K562 (cell line): ENCODE measurements at regions not wholly inside any gene's neighbourhood (a gene's known extent, or its start where the extent isn't known, plus 50 kb on each side); places are given as distances from the start of the nearest gene placed in this dataset.

ENCODE experiments used
- ATAC-seq: fragments of 200-7000 bp; cut with Tn5 transposase; 3 replicates; pipeline ENCODE4 v1.9.1; 2020; ENCODE audit warnings: moderate library complexity
- BruUV-seq: library from RNA; stranded (reverse); fragments of 400-500 nt; replicated peaks from 2 replicates; lab custom pipeline; 2021; lab: Mats Ljungman, UMichigan
- CTCF ChIA-PET: fragments of 300-600 bp; formaldehyde crosslinking; extraction: SDS; loops from one replicate; lab custom pipeline; 2021; ENCODE audit warnings: low intra/inter-chr PET ratio; lab: Yijun Ruan, JAX
- POLR2A ChIA-PET: fragments of 300-600, 350-650 bp; sonication (Branson Sonifier 250); formaldehyde crosslinking; extraction: SDS; loops from one replicate; lab custom pipeline; 2021; ENCODE audit warnings: antibody characterized with exemption, inconsistent platforms; lab: Yijun Ruan, JAX
- DNase-seq, 4 experiments: peaks; one replicate each; pipeline versions ENCODE4 v3.0.0 to v3.0.0-alpha.2; 2011 to 2018; ENCODE audit warnings: low spot score in 3 of 4, mixed read lengths in 3 of 4; ENCODE audit errors: extremely low read depth in 1 of 4
- FAIRE-seq: peaks from 2 replicates; lab custom pipeline; 2011; peaks lifted over from hg19 to GRCh38; lab: Jason Lieb, UNC
- H2AFZ ChIP-seq: 2 replicates; pipeline ENCODE4 v1.6.0; 2011; ENCODE audit warnings: low read depth, low read length, control low read depth, inconsistent platforms
- H3K27ac ChIP-seq: fragments of 200-600 bp; 3 replicates; pipeline ENCODE4 v1.8.0; 2011; ENCODE audit warnings: low read depth, mild to moderate bottlenecking, control low read depth, inconsistent platforms, low read length, moderate library complexity, mixed read lengths; ENCODE audit errors: extremely low read depth
- H3K27me3 ChIP-seq, 2 experiments: fragments of 300-600 bp in 1 of 2; 2 replicates in 1 of 2; 3 replicates in 1 of 2; pipeline versions ENCODE4 v1.6.0 to v1.8.0; 2011; ENCODE audit warnings: inconsistent platforms in 2 of 2, low read length in 2 of 2, mild to moderate bottlenecking in 1 of 2, mixed read lengths in 1 of 2, moderate library complexity in 1 of 2; ENCODE audit not compliant: control insufficient read depth in 2 of 2, insufficient read depth in 2 of 2
- H3K36me3 ChIP-seq: fragments of 300-600 bp; 3 replicates; pipeline ENCODE4 v1.8.0; 2011; ENCODE audit warnings: mild to moderate bottlenecking, low read length, inconsistent platforms; ENCODE audit not compliant: control insufficient read depth, insufficient read depth
- H3K4me1 ChIP-seq, 2 experiments: fragments of 200-600 bp in 1 of 2; replicated peaks in 1 of 2; 2 replicates in 1 of 2; 3 replicates in 1 of 2; pipeline versions ENCODE4 v1.5.1 to v1.8.0; 2011; ENCODE audit warnings: inconsistent platforms in 2 of 2, low read length in 2 of 2, mild to moderate bottlenecking in 1 of 2, mixed read lengths in 1 of 2, moderate library complexity in 1 of 2; ENCODE audit not compliant: control insufficient read depth in 2 of 2, insufficient read depth in 2 of 2
- H3K4me2 ChIP-seq: 2 replicates; pipeline ENCODE4 v1.6.1; 2011; ENCODE audit warnings: low read length, control low read depth, inconsistent platforms, mixed read lengths; ENCODE audit not compliant: insufficient read depth
- H3K4me3 ChIP-seq: fragments of 200-600 bp; sonication (generic), shearing (Covaris generic); 2 replicates; pipeline ENCODE4 v1.5.1; 2016; ENCODE audit warnings: control low read depth, inconsistent platforms
- H3K79me2 ChIP-seq: fragments of 200-600 bp; 3 replicates; pipeline ENCODE4 v1.8.0; 2011; ENCODE audit warnings: low read length, inconsistent platforms; ENCODE audit not compliant: control insufficient read depth, insufficient read depth
- H3K9ac ChIP-seq, 2 experiments: 2 replicates each; pipeline versions ENCODE4 v1.6.0 to v1.6.1; 2011; ENCODE audit warnings: low read depth in 2 of 2, low read length in 2 of 2, control low read depth in 1 of 2, inconsistent platforms in 1 of 2, mild to moderate bottlenecking in 1 of 2, mixed read lengths in 1 of 2; ENCODE audit not compliant: insufficient read depth in 1 of 2
- H3K9me1 ChIP-seq: one replicate; pipeline ENCODE4 v1.6.0; 2011; ENCODE audit warnings: inconsistent platforms, mild to moderate bottlenecking, low read length, moderate library complexity; ENCODE audit not compliant: control insufficient read depth, insufficient read depth
- H3K9me3 ChIP-seq: replicated peaks from 2 replicates; pipeline ENCODE4 v1.5.1; 2011; ENCODE audit warnings: low read depth, low read length, inconsistent platforms; ENCODE audit not compliant: control insufficient read depth, insufficient read depth
- H4K20me1 ChIP-seq: replicated peaks from 2 replicates; pipeline ENCODE4 v1.6.1; 2011; ENCODE audit warnings: low read length, inconsistent platforms, mixed read lengths; ENCODE audit not compliant: control insufficient read depth, insufficient read depth
- CBX2 ChIP-seq: fragments of 200-600 bp; sonication (generic); IDR thresholded peaks from one replicate; pipeline ENCODE4 v1.6.1; 2012; ENCODE audit warnings: mild to moderate bottlenecking, low read length, inconsistent platforms; ENCODE audit not compliant: insufficient read depth, poor library complexity, severe bottlenecking
- CBX8 ChIP-seq: fragments of 200-600 bp; sonication (generic); IDR thresholded peaks from 2 replicates; pipeline ENCODE4 v1.6.1; 2012; ENCODE audit warnings: borderline replicate concordance, mixed run types, low read depth, mild to moderate bottlenecking, moderate library complexity, mixed read lengths, low read length, control low read depth, inconsistent platforms; ENCODE audit not compliant: poor library complexity, severe bottlenecking; ENCODE audit errors: extremely low read depth
- DPF2 ChIP-seq: fragments of 450-650 bp; IDR thresholded peaks from 2 replicates; pipeline ENCODE4 v1.6.1; 2016
- ERF ChIP-seq: fragments of 450-650 bp; formaldehyde crosslinking; IDR thresholded peaks from 2 replicates; pipeline ENCODE4 v1.4.0; 2020; ENCODE audit warnings: mild to moderate bottlenecking, mixed read lengths
- ETV1 ChIP-seq: fragments of 450-650 bp; conservative IDR thresholded peaks from 2 replicates; pipeline ENCODE4 v1.6.1; 2016; ENCODE audit warnings: missing genetic modification characterization, control low read depth, low read depth, missing compliant biosample characterization
- FOXK1 ChIP-seq: sonication (generic); formaldehyde crosslinking; IDR thresholded peaks from 2 replicates; pipeline ENCODE4 v1.8.0; 2022; ENCODE audit warnings: missing genetic modification reagents, mild to moderate bottlenecking, borderline replicate concordance
- HMBOX1 ChIP-seq: sonication (generic); IDR thresholded peaks from 2 replicates; pipeline ENCODE4 v1.6.1; 2016
- HSF4 ChIP-seq: fragments of 250-450 bp; sonication (Bioruptor Pico); IDR thresholded peaks from 2 replicates; pipeline ENCODE4 v2.1.2; 2022; ENCODE audit warnings: mild to moderate bottlenecking, moderate library complexity, borderline replicate concordance
- MYNN ChIP-seq, 2 experiments: sonication (generic); formaldehyde crosslinking in 1 of 2; IDR thresholded peaks; 2 replicates each; pipeline versions ENCODE4 v1.5.0 to v1.6.1; 2016 to 2020; ENCODE audit warnings: antibody characterized with exemption in 1 of 2, missing genetic modification reagents in 1 of 2
- PML ChIP-seq: IDR thresholded peaks from 2 replicates; pipeline ENCODE4 v1.6.1; 2012; ENCODE audit warnings: low read length, inconsistent platforms
- SRSF9 ChIP-seq: fragments of 200-400 bp; formaldehyde crosslinking; IDR thresholded peaks from 2 replicates; pipeline ENCODE4 v1.6.1; 2017; ENCODE audit warnings: low read depth, low read length, borderline replicate concordance
- TCF3 ChIP-seq: sonication (generic); formaldehyde crosslinking; IDR thresholded peaks from 2 replicates; pipeline ENCODE4 v1.4.0; 2020; ENCODE audit warnings: mild to moderate bottlenecking, missing genetic modification reagents
- ZKSCAN8 ChIP-seq: fragments of 200-800 bp; sonication (Bioruptor generic); IDR thresholded peaks from 2 replicates; pipeline ENCODE4 v1.6.1; 2016; ENCODE audit warnings: missing genetic modification characterization, missing compliant biosample characterization
- ZNF253 ChIP-seq: fragments of 250-450 bp; sonication (Bioruptor Pico); conservative IDR thresholded peaks from 2 replicates; pipeline ENCODE4 v1.6.1; 2021; ENCODE audit warnings: mild to moderate bottlenecking
- ZNF699 ChIP-seq: fragments of 250-450 bp; sonication (Bioruptor Pico); IDR thresholded peaks from 2 replicates; pipeline ENCODE4 v1.8.0; 2021; ENCODE audit warnings: mild to moderate bottlenecking, moderate library complexity; ENCODE audit not compliant: insufficient replicate concordance
- ZNF77 ChIP-seq: fragments of 250-450 bp; sonication (Bioruptor Pico); IDR thresholded peaks from 2 replicates; pipeline ENCODE4 v1.5.0; 2020
- WGBS: fragments of 100-300 bp; shearing (Covaris generic); methylation state at CpG from one replicate; pipeline ENCODE4 v1.1.6; 2016; ENCODE audit warnings: low coverage, mixed read lengths; ENCODE audit not compliant: insufficient coverage; ENCODE audit errors: missing lambda C conversion rate; 5-methylcytosine and 5-hydroxymethylcytosine counted together
- in situ Hi-C: fragments of 300-500 bp; cut with MboI; formaldehyde crosslinking; loops from 4 replicates; pipeline ENCODE4 v1.15.0; 2018; ENCODE audit warnings: inconsistent platforms, mixed read lengths
- intact Hi-C: fragments of 100-400 bp; cut with micrococcal nuclease; formaldehyde crosslinking; loops from 2 replicates; pipeline ENCODE4 v1.14.2; 2022
- TF ChIP-seq, protein P1 (sequence below): fragments of 450-650 bp; conservative IDR thresholded peaks from 2 replicates; pipeline ENCODE4 v1.6.1; 2016; ENCODE audit warnings: missing genetic modification characterization, low read depth, mild to moderate bottlenecking, missing compliant biosample characterization, moderate library complexity
- TF ChIP-seq, protein P2 (sequence below): sonication (generic); formaldehyde crosslinking; IDR thresholded peaks from 2 replicates; pipeline ENCODE4 v1.8.0; 2022; ENCODE audit warnings: missing genetic modification reagents, mild to moderate bottlenecking, borderline replicate concordance

- ChIA-PET CTCF (interaction anchor here (0.5 to 0.6 kb wide), 2 partner anchors 76 to 379 kb away, joined by 3 read pairs; no protein-coding TSS in a partner anchor), POLR2A (interaction anchor here (0.8 to 1.0 kb wide), 2 partner anchors 14 to 141 kb away, joined by 3 read pairs; no protein-coding TSS in a partner anchor)
- in situ Hi-C loops, result no loop called here
- TF ChIP-seq ZNF699 (CRISPR knock-in tag) (no peak), ZNF253 (CRISPR knock-in tag) (no peak), ETV1 (peak; percentile 67), DPF2 (peak; percentile 98), HMBOX1 (peak; percentile 62), SRSF9 (no peak), ZNF77 (no peak), ERF (no peak), CBX2 (no peak), CBX8 (no peak), PML (peak; percentile 83), TCF3 (CRISPR knock-in tag) (peak; percentile 92), MYNN (IDR thresholded peaks at IDR 0.05) (no peak), MYNN (CRISPR knock-in tag; IDR thresholded peaks at IDR 0.05) (no peak), HSF4 (no peak), FOXK1 (no peak), ZKSCAN8 (no peak)
- TF ChIP-seq, protein P1, sequence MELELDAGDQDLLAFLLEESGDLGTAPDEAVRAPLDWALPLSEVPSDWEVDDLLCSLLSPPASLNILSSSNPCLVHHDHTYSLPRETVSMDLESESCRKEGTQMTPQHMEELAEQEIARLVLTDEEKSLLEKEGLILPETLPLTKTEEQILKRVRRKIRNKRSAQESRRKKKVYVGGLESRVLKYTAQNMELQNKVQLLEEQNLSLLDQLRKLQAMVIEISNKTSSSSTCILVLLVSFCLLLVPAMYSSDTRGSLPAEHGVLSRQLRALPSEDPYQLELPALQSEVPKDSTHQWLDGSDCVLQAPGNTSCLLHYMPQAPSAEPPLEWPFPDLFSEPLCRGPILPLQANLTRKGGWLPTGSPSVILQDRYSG (tag), result no peak
- TF ChIP-seq, protein P2, sequence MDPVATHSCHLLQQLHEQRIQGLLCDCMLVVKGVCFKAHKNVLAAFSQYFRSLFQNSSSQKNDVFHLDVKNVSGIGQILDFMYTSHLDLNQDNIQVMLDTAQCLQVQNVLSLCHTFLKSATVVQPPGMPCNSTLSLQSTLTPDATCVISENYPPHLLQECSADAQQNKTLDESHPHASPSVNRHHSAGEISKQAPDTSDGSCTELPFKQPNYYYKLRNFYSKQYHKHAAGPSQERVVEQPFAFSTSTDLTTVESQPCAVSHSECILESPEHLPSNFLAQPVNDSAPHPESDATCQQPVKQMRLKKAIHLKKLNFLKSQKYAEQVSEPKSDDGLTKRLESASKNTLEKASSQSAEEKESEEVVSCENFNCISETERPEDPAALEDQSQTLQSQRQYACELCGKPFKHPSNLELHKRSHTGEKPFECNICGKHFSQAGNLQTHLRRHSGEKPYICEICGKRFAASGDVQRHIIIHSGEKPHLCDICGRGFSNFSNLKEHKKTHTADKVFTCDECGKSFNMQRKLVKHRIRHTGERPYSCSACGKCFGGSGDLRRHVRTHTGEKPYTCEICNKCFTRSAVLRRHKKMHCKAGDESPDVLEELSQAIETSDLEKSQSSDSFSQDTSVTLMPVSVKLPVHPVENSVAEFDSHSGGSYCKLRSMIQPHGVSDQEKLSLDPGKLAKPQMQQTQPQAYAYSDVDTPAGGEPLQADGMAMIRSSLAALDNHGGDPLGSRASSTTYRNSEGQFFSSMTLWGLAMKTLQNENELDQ (CRISPR knock-in tag), result no peak
These were observed 141.3 kb downstream of the P2RY1 start for GRCh38 chr3:152976239-152976638.

More at GRCh38 chr3:152976239-152976638, 141.3 kb downstream of the P2RY1 start:
- H4K20me1 ChIP-seq, result no peaks in the 10 kb centered on the region
- intact Hi-C loops, result no loop called here
- H3K36me3 ChIP-seq, result no peaks in the 10 kb centered on the region; the same call in 2 of the 3 replicates
- peak overlapping the region in 1 of 2 experiments; percentile 65; a peak in 2 of 4 replicates for H3K9ac ChIP-seq
- peak overlapping the region; percentile 92 for H3K27ac ChIP-seq
- H3K4me1 ChIP-seq, result peaks cover 18 to 42% of the 10 kb centered on the region in 2 experiments; a peak in 4 of 5 replicates
- peak; percentile 84 for FAIRE-seq
- DNase-seq, result peak; percentile 59 to 88 (median 70)
- H3K27me3 ChIP-seq, result no peaks in the 10 kb centered on the region
- peak overlapping the region; percentile 80 for H2AFZ ChIP-seq
- H3K9me1 ChIP-seq, result no peaks in the 10 kb centered on the region
- BruUV-seq, result no TSS peak
- H3K4me2 ChIP-seq, result peak overlapping the region; percentile 44; the same call in 1 of the 2 replicates
- no peaks in the 10 kb centered on the region for H3K79me2 ChIP-seq
- H3K4me3 ChIP-seq, result no peak overlapping the region
- peaks cover 15% of the 10 kb centered on the region for H3K9me3 ChIP-seq
- WGBS, result 0% methylated on average over 2 of the region's 2 CpGs
- ATAC-seq, result peak; percentile 92
